ENCODE measurements at regions not wholly inside any gene's neighbourhood (a gene's known extent, or its start where the extent isn't known, plus 50 kb on each side); places are given as distances from the start of the nearest gene placed in this dataset.

DNA sequence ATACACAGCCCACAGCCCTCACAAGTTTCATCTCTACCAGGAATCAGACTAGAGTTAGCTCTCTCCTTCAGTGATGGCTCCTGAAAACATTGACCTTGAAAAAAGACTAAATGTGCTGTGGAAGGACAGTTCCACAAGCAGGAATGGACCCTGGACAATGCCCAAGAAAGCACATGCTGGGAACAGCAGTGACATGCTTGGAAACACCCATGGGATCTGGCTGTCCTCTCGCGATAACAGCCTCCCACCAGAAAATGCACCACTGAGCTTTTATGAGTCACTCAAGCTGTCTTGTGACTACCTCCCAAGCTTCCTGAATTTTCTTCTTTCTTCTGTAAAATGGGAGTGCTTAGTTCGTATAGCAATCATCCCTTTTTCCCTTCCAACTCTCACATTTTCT, 269.2 kb downstream of the LRATD1 start:
- TF ChIP-seq, protein P1, sequence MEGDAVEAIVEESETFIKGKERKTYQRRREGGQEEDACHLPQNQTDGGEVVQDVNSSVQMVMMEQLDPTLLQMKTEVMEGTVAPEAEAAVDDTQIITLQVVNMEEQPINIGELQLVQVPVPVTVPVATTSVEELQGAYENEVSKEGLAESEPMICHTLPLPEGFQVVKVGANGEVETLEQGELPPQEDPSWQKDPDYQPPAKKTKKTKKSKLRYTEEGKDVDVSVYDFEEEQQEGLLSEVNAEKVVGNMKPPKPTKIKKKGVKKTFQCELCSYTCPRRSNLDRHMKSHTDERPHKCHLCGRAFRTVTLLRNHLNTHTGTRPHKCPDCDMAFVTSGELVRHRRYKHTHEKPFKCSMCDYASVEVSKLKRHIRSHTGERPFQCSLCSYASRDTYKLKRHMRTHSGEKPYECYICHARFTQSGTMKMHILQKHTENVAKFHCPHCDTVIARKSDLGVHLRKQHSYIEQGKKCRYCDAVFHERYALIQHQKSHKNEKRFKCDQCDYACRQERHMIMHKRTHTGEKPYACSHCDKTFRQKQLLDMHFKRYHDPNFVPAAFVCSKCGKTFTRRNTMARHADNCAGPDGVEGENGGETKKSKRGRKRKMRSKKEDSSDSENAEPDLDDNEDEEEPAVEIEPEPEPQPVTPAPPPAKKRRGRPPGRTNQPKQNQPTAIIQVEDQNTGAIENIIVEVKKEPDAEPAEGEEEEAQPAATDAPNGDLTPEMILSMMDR (IDR thresholded peaks at IDR 0.05): no peak
- no peak for TF ChIP-seq POLR2A (IDR thresholded peaks at IDR 0.05)
